GM12878 (cell line): ENCODE measurements at regions not wholly inside any gene's neighbourhood (a gene's known extent, or its start where the extent isn't known, plus 50 kb on each side); places are given as distances from the start of the nearest gene placed in this dataset.

Experiments
- ATAC-seq: fragments of 200-7000 bp; cut with Tn5 transposase; 3 replicates; pipeline ENCODE4 v1.9.1; 2020; ENCODE audit warnings: mild to moderate bottlenecking, moderate library complexity
- BruUV-seq: library from RNA; stranded (reverse); fragments of 400-500 nt; replicated peaks from 2 replicates; lab custom pipeline; 2021; lab: Mats Ljungman, UMichigan
- CTCF ChIA-PET: fragments of 300-600 bp; sonication (Branson Sonifier 250); formaldehyde crosslinking; extraction: SDS; loops from one replicate; lab custom pipeline; 2021; ENCODE audit warnings: inconsistent platforms; lab: Yijun Ruan, JAX
- POLR2A ChIA-PET: fragments of 350-600 bp; formaldehyde crosslinking; extraction: SDS; loops from one replicate; lab custom pipeline; 2021; ENCODE audit warnings: inconsistent platforms; lab: Charles Lee
- RAD21 ChIA-PET: fragments of 300-600 bp; sonication (Branson Sonifier 250); formaldehyde crosslinking; loops from one replicate; lab custom pipeline; 2023; ENCODE audit warnings: antibody characterized with exemption; ENCODE audit not compliant: unreplicated experiment; lab: Charles Lee
- SMC1A ChIA-PET: fragments of 300-600 bp; sonication (Branson Sonifier 250); formaldehyde crosslinking; loops from one replicate; lab custom pipeline; 2023; ENCODE audit not compliant: unreplicated experiment, uncharacterized antibody; lab: Charles Lee
- DNase-seq: peaks from one replicate; pipeline ENCODE4 v3.0.0-alpha.2; 2011; ENCODE audit warnings: low read depth, low spot score
- FAIRE-seq: peaks from 3 replicates; lab custom pipeline; 2011; peaks lifted over from hg19 to GRCh38; lab: Jason Lieb, UNC
- H2AFZ ChIP-seq: 2 replicates; pipeline ENCODE4 v1.6.0; 2011; ENCODE audit warnings: low read depth, low read length, control low read depth; ENCODE audit not compliant: control insufficient read depth
- H3K27ac ChIP-seq: 2 replicates; pipeline ENCODE4 v1.5.1; 2011; ENCODE audit warnings: control low read depth; ENCODE audit not compliant: control insufficient read depth, insufficient read depth
- H3K27me3 ChIP-seq, 2 experiments: replicated peaks in 1 of 2; 2 replicates each; pipeline versions ENCODE4 v1.6.0 to v1.6.1; 2011; ENCODE audit warnings: low read length in 1 of 2; ENCODE audit not compliant: control insufficient read depth in 2 of 2, insufficient read depth in 2 of 2
- H3K36me3 ChIP-seq, 2 experiments: 2 replicates each; pipeline ENCODE4 v1.5.1; 2011; ENCODE audit warnings: low read length in 1 of 2; ENCODE audit not compliant: control insufficient read depth in 2 of 2, insufficient read depth in 2 of 2
- H3K4me1 ChIP-seq: 2 replicates; pipeline ENCODE4 v1.6.1; 2011; ENCODE audit warnings: mild to moderate bottlenecking, low read length, moderate library complexity, mixed read lengths; ENCODE audit not compliant: control insufficient read depth, insufficient read depth
- H3K4me2 ChIP-seq: 2 replicates; pipeline ENCODE4 v1.6.0; 2011; ENCODE audit warnings: control low read depth; ENCODE audit not compliant: control insufficient read depth, insufficient read depth
- H3K4me3 ChIP-seq: fragments of 200-600 bp; sonication (generic); 2 replicates; pipeline ENCODE4 v1.5.1; 2016
- H3K79me2 ChIP-seq: 2 replicates; pipeline ENCODE4 v1.6.0; 2011; ENCODE audit warnings: low read length; ENCODE audit not compliant: control insufficient read depth, insufficient read depth
- H3K9ac ChIP-seq: 2 replicates; pipeline ENCODE4 v1.8.0; 2011; ENCODE audit warnings: low read length, control low read depth, mixed read lengths; ENCODE audit not compliant: control insufficient read depth, insufficient read depth
- H3K9me3 ChIP-seq: replicated peaks from 3 replicates; pipeline ENCODE4 v1.5.1; 2011; ENCODE audit warnings: mild to moderate bottlenecking, low read length; ENCODE audit not compliant: control insufficient read depth, insufficient read depth
- H4K20me1 ChIP-seq: 2 replicates; pipeline ENCODE4 v1.6.0; 2011; ENCODE audit not compliant: control insufficient read depth, insufficient read depth
- ATF2 ChIP-seq: IDR thresholded peaks from 2 replicates; pipeline ENCODE4 v1.6.1; 2012; ENCODE audit warnings: low read length, inconsistent platforms
- BCLAF1 ChIP-seq: fragments of 450-650 bp; IDR thresholded peaks from 2 replicates; pipeline ENCODE4 v1.6.1; 2017; ENCODE audit warnings: antibody characterized with exemption, mild to moderate bottlenecking, moderate library complexity
- CREM ChIP-seq: IDR thresholded peaks from 2 replicates; pipeline ENCODE4 v1.6.1; 2014; ENCODE audit warnings: antibody characterized with exemption, low read depth
- FOS ChIP-seq: IDR thresholded peaks from 3 replicates; pipeline ENCODE4 v1.6.1; 2011; ENCODE audit warnings: borderline replicate concordance; ENCODE audit not compliant: insufficient read length; ENCODE audit errors: extremely low read depth
- IRF3 ChIP-seq: fragments of 450-650 bp; IDR thresholded peaks from 2 replicates; pipeline ENCODE4 v1.6.1; 2014; ENCODE audit warnings: mild to moderate bottlenecking
- LARP7 ChIP-seq: fragments of 450-650 bp; IDR thresholded peaks from 2 replicates; pipeline ENCODE4 v1.6.1; 2017; ENCODE audit warnings: mild to moderate bottlenecking
- MTA2 ChIP-seq: fragments of 450-650 bp; IDR thresholded peaks from 2 replicates; pipeline ENCODE4 v1.6.1; 2016; ENCODE audit warnings: low read depth, mild to moderate bottlenecking, moderate library complexity
- MTA3 ChIP-seq: IDR thresholded peaks from 2 replicates; pipeline ENCODE4 v1.6.1; 2012; ENCODE audit warnings: low read length, inconsistent platforms, borderline replicate concordance
- NFIC ChIP-seq: IDR thresholded peaks from 2 replicates; pipeline ENCODE4 v1.6.1; 2012; ENCODE audit warnings: low read depth, mild to moderate bottlenecking, inconsistent platforms, low read length, moderate library complexity
- NRF1 ChIP-seq: conservative IDR thresholded peaks from 2 replicates; pipeline ENCODE4 v1.6.1; 2011; ENCODE audit warnings: mild to moderate bottlenecking, low read depth, low read length, improper control_type of control experiment
- RUNX3 ChIP-seq: IDR thresholded peaks from 2 replicates; pipeline ENCODE4 v1.6.1; 2012; ENCODE audit warnings: low read length, inconsistent platforms
- SUZ12 ChIP-seq: fragments of 200-600 bp; sonication (generic); IDR thresholded peaks from one replicate; pipeline ENCODE4 v1.6.1; 2018; ENCODE audit warnings: antibody characterized with exemption, mild to moderate bottlenecking; ENCODE audit not compliant: unreplicated experiment
- YBX1 ChIP-seq: fragments of 450-650 bp; IDR thresholded peaks from 2 replicates; pipeline ENCODE4 v1.6.1; 2016; ENCODE audit warnings: antibody characterized with exemption
- YY1 ChIP-seq: IDR thresholded peaks from 2 replicates; pipeline ENCODE4 v1.6.1; 2011; ENCODE audit warnings: low read depth, mild to moderate bottlenecking, low read length
- ZNF24 ChIP-seq: fragments of 450-650 bp; IDR thresholded peaks from 2 replicates; pipeline ENCODE4 v1.6.1; 2017; ENCODE audit warnings: antibody characterized with exemption, mild to moderate bottlenecking
- WGBS: methylation state at CpG from one replicate; pipeline ENCODE4 v1.1.6; 2016; ENCODE audit warnings: low lambda C conversion rate; ENCODE audit not compliant: insufficient replicate concordance, insufficient coverage; ENCODE audit errors: missing lambda C conversion rate; 5-methylcytosine and 5-hydroxymethylcytosine counted together
- in situ Hi-C: fragments of 300-500 bp; cut with MboI; formaldehyde crosslinking; loops from 9 replicates; pipeline ENCODE4 v1.14.3; 2018; ENCODE audit warnings: mixed read lengths
- intact Hi-C: fragments of 100-400 bp; cut with micrococcal nuclease; formaldehyde crosslinking; loops from one replicate; pipeline ENCODE4 v1.14.2; 2022; ENCODE audit not compliant: unreplicated experiment

GRCh38 chr1:60402216-60402615, 328.6 kb upstream of the C1orf87 start:
- Histone ChIP-seq H3K79me2 (no peaks in the 10 kb centered on the region), H3K9ac (no peak overlapping the region), H3K4me2 (no peak overlapping the region), H3K27ac (no peak overlapping the region), H3K27me3 (peaks cover 0 to 4% of the 10 kb centered on the region in 2 experiments; a peak in 2 of 4 replicates), H3K9me3 (no peaks in the 10 kb centered on the region), H2AFZ (no peak overlapping the region), H3K4me3 (no peak overlapping the region), H3K4me1 (no peaks in the 10 kb centered on the region), H4K20me1 (no peaks in the 10 kb centered on the region), H3K36me3 (no peaks in the 10 kb centered on the region)
- intact Hi-C loops = no loop called here
- ATAC-seq = no peak
- FAIRE-seq = no peak
- BruUV-seq = no TSS peak
- TF ChIP-seq YBX1 (no peak), IRF3 (no peak)
- in situ Hi-C loops = no loop called here
- ChIA-PET POLR2A (no interaction called here), RAD21 (no interaction called here), SMC1A (no interaction called here), CTCF (no interaction called here)
- 75% methylated on average over 3 of the region's 3 CpGs for WGBS
- no peak for DNase-seq

- Histone ChIP-seq H3K9ac (no peak overlapping the region), H3K36me3 (no peaks in the 10 kb centered on the region), H3K27ac (no peak overlapping the region), H3K4me1 (peaks cover 33% of the 10 kb centered on the region), H3K27me3 (no peaks in the 10 kb centered on the region), H4K20me1 (no peaks in the 10 kb centered on the region), H3K4me3 (no peak overlapping the region), H3K4me2 (no peak overlapping the region), H3K79me2 (no peaks in the 10 kb centered on the region), H3K9me3 (no peaks in the 10 kb centered on the region), H2AFZ (no peak overlapping the region)
- peak; percentile 50; the same call in 2 of the 3 replicates for ATAC-seq
- RAD21 ChIA-PET = no interaction called here
- BruUV-seq = no TSS peak
- FAIRE-seq = no peak
- intact Hi-C loops (no loop called here), in situ Hi-C loops (no loop called here)
- DNase-seq = no peak
- CTCF ChIA-PET = no interaction called here
- POLR2A ChIA-PET = no interaction called here
- SMC1A ChIA-PET = no interaction called here
- WGBS = 0% methylated on average over 3 of the region's 3 CpGs
- TF ChIP-seq RUNX3 (peak; percentile 93), NRF1 (no peak), NFIC (peak; percentile 67; the same call in 1 of the 2 replicates), SUZ12 (no peak), MTA3 (no peak), MTA2 (no peak), ATF2 (0 out of 2 replicates have a peak, but pooled peaks have one; percentile 37), YY1 (peak; percentile 62; the same call in 1 of the 2 replicates), FOS (no peak), ZNF24 (peak; percentile 91), LARP7 (no peak), CREM (0 out of 2 replicates have a peak, but pooled peaks have one; percentile 8), BCLAF1 (no peak)
Measured at GRCh38 chr1:60394436-60394835, 320.9 kb upstream of the C1orf87 start.
